Common myeloid progenitor, CD34-positive (primary cell): ENCODE measurements at regions not wholly inside any gene's neighbourhood (a gene's known extent, or its start where the extent isn't known, plus 50 kb on each side); places are given as distances from the start of the nearest gene placed in this dataset.

Experiments used
- CTCF ChIA-PET: fragments of 350-600 bp; sonication (Branson Sonifier 250); formaldehyde crosslinking; loops from one replicate; lab custom pipeline; 2021; ENCODE audit warnings: antibody characterized with exemption; lab: Charles Lee
- POLR2A ChIA-PET: fragments of 350-600 bp; sonication (Branson Sonifier 250); formaldehyde crosslinking; loops from one replicate; lab custom pipeline; 2021; ENCODE audit warnings: antibody characterized with exemption; lab: Charles Lee
- DNase-seq, 3 donors: peaks; one replicate each; pipeline versions ENCODE4 v3.0.0 to v3.0.0-alpha.2; 2013
- H3K27ac ChIP-seq, 2 experiments: 1 replicate in 1 of 2; 2 replicates in 1 of 2; pipeline ENCODE4 v1.7.0; 2013; ENCODE audit warnings: inconsistent platforms in 2 of 2, low read length in 2 of 2, mild to moderate bottlenecking in 2 of 2, low read depth in 1 of 2, moderate library complexity in 1 of 2; ENCODE audit not compliant: severe bottlenecking in 2 of 2, insufficient read depth in 1 of 2, poor library complexity in 1 of 2
- H3K27me3 ChIP-seq, 5 experiments: replicated peaks in 2 of 5; 1 replicate in 3 of 5; 2 replicates in 2 of 5; pipeline versions ENCODE4 v1.6.1 to v1.7.0; 2013; ENCODE audit warnings: low read length in 4 of 5, mild to moderate bottlenecking in 2 of 5, moderate library complexity in 2 of 5, inconsistent platforms in 1 of 5; ENCODE audit not compliant: insufficient read depth in 5 of 5, control insufficient read depth in 4 of 5
- H3K36me3 ChIP-seq, 4 experiments: 1 replicate in 2 of 4; 2 replicates in 2 of 4; pipeline versions ENCODE4 v1.6.1 to v1.7.0; 2013; ENCODE audit warnings: low read length in 3 of 4, control low read depth in 1 of 4, mild to moderate bottlenecking in 1 of 4; ENCODE audit not compliant: control insufficient read depth in 4 of 4, insufficient read depth in 4 of 4
- H3K4me1 ChIP-seq, 4 experiments: 1 replicate in 3 of 4; 2 replicates in 1 of 4; pipeline versions ENCODE4 v1.6.1 to v1.7.1; 2013; ENCODE audit warnings: low read length in 3 of 4, mild to moderate bottlenecking in 3 of 4, control low read depth in 1 of 4, inconsistent platforms in 1 of 4, moderate library complexity in 1 of 4; ENCODE audit not compliant: control insufficient read depth in 4 of 4, insufficient read depth in 4 of 4; ENCODE audit errors: control extremely low read depth in 1 of 4
- H3K4me3 ChIP-seq, 7 experiments: 1 replicate in 4 of 7; 2 replicates in 3 of 7; pipeline versions ENCODE4 v1.5.1 to v1.7.0; 2013; ENCODE audit warnings: mild to moderate bottlenecking in 7 of 7, low read length in 6 of 7, moderate library complexity in 6 of 7, inconsistent platforms in 2 of 7, low read depth in 2 of 7, control low read depth in 1 of 7; ENCODE audit not compliant: insufficient read depth in 4 of 7, control insufficient read depth in 1 of 7; ENCODE audit errors: extremely low read depth in 1 of 7
- H3K9me3 ChIP-seq, 5 experiments: 1 replicate in 4 of 5; 2 replicates in 1 of 5; pipeline versions ENCODE4 v1.6.1 to v1.7.1; 2013; ENCODE audit warnings: low read length in 4 of 5, mild to moderate bottlenecking in 2 of 5, inconsistent platforms in 1 of 5, low read depth in 1 of 5, moderate library complexity in 1 of 5; ENCODE audit not compliant: control insufficient read depth in 4 of 5, insufficient read depth in 2 of 5; ENCODE audit errors: control extremely low read depth in 1 of 5
- WGBS: methylation state at CpG from one replicate; pipeline ENCODE4 v1.1.5; 2013; ENCODE audit not compliant: insufficient coverage; 5-methylcytosine and 5-hydroxymethylcytosine counted together

GRCh38 chrX:43562372-43562771 is 93.7 kb upstream of the MAOA start:
- Histone ChIP-seq H3K27ac (no peak overlapping the region), H3K9me3 (no peaks in the 10 kb centered on the region), H3K36me3 (no peaks in the 10 kb centered on the region), H3K4me3 (no peak overlapping the region), H3K4me1 (no peaks in the 10 kb centered on the region), H3K27me3 (no peaks in the 10 kb centered on the region)
- ChIA-PET POLR2A (no interaction called here), CTCF (interaction anchor here (0.8 kb wide), 1 partner anchor 187 kb away, joined by 3 read pairs; no protein-coding TSS in a partner anchor)
- no CpG with 5 or more reads among the region's 1 CpG for WGBS
- DNase-seq = no peak

GRCh38 chrX:43564953-43565352 is 91.1 kb upstream of the MAOA start:
- DNase-seq = no peak
- Histone ChIP-seq H3K4me3 (no peak overlapping the region), H3K27ac (no peak overlapping the region), H3K27me3 (peaks cover 0 to 5% (median 0%) of the 10 kb centered on the region in 5 experiments), H3K36me3 (no peaks in the 10 kb centered on the region), H3K4me1 (no peaks in the 10 kb centered on the region), H3K9me3 (no peaks in the 10 kb centered on the region)
- CTCF ChIA-PET = no interaction called here
- POLR2A ChIA-PET = no interaction called here
- no CpG with 5 or more reads among the region's 2 CpGs for WGBS

GRCh38 chrX:43566170-43566569 is 89.9 kb upstream of the MAOA start:
- Histone ChIP-seq H3K4me3 (no peak overlapping the region), H3K36me3 (no peaks in the 10 kb centered on the region), H3K27me3 (peaks cover 0 to 5% (median 0%) of the 10 kb centered on the region in 5 experiments), H3K9me3 (no peaks in the 10 kb centered on the region), H3K27ac (no peak overlapping the region), H3K4me1 (no peaks in the 10 kb centered on the region)
- no peak for DNase-seq
- ChIA-PET CTCF (no interaction called here), POLR2A (no interaction called here)

GRCh38 chrX:43573441-43574015 is 82.6 kb upstream of the MAOA start:
- DNase-seq = no peak
- Histone ChIP-seq H3K27me3 (peaks cover 0 to 4% (median 0%) of the 10 kb centered on the region in 5 experiments), H3K4me3 (no peak overlapping the region), H3K27ac (no peak overlapping the region), H3K36me3 (no peaks in the 10 kb centered on the region), H3K4me1 (no peaks in the 10 kb centered on the region), H3K9me3 (no peaks in the 10 kb centered on the region)
- CTCF ChIA-PET = no interaction called here
- POLR2A ChIA-PET = no interaction called here

- ChIA-PET POLR2A (no interaction called here), CTCF (no interaction called here)
- H3K4me1 ChIP-seq = no peaks in the 10 kb centered on the region
- no peak overlapping the region for H3K4me3 ChIP-seq
- no peaks in the 10 kb centered on the region for H3K9me3 ChIP-seq
- 100% methylated on average over 1 of the region's 4 CpGs for WGBS
- no peaks in the 10 kb centered on the region for H3K36me3 ChIP-seq
- peaks cover 0 to 8% (median 0%) of the 10 kb centered on the region in 5 experiments for H3K27me3 ChIP-seq
- H3K27ac ChIP-seq = no peak overlapping the region
- DNase-seq = no peak
Measured at GRCh38 chrX:43580621-43581020, 75.5 kb upstream of the MAOA start.

- peaks cover 0 to 8% (median 0%) of the 10 kb centered on the region in 5 experiments for H3K27me3 ChIP-seq
- DNase-seq = no peak
- H3K4me1 ChIP-seq = no peaks in the 10 kb centered on the region
- CTCF ChIA-PET = no interaction called here
- no peak overlapping the region for H3K27ac ChIP-seq
- POLR2A ChIA-PET = no interaction called here
- no peaks in the 10 kb centered on the region for H3K9me3 ChIP-seq
- no peaks in the 10 kb centered on the region for H3K36me3 ChIP-seq
- H3K4me3 ChIP-seq = no peak overlapping the region
- WGBS = 94% methylated on average over 2 of the region's 2 CpGs
Measured at GRCh38 chrX:43581167-43581566, 74.9 kb upstream of the MAOA start.

GRCh38 chrX:43581888-43582539 is 74.1 kb upstream of the MAOA start:
- no peak overlapping the region for H3K27ac ChIP-seq
- WGBS = 87% methylated on average over 3 of the region's 5 CpGs
- POLR2A ChIA-PET = no interaction called here
- no peak overlapping the region for H3K4me3 ChIP-seq
- no peaks in the 10 kb centered on the region for H3K9me3 ChIP-seq
- CTCF ChIA-PET = no interaction called here
- no peaks in the 10 kb centered on the region for H3K36me3 ChIP-seq
- DNase-seq = no peak
- H3K27me3 ChIP-seq = peaks cover 0 to 8% (median 0%) of the 10 kb centered on the region in 5 experiments
- no peaks in the 10 kb centered on the region for H3K4me1 ChIP-seq
